OCI-LY1 (cell line): ENCODE measurements at regions not wholly inside any gene's neighbourhood (a gene's known extent, or its start where the extent isn't known, plus 50 kb on each side); places are given as distances from the start of the nearest gene placed in this dataset.

Experiments used
- CTCF ChIP-seq: fragments of 200-600 bp; sonication (generic), shearing (Covaris generic); IDR thresholded peaks from 2 replicates; pipeline ENCODE4 v1.5.1; 2017; ENCODE audit warnings: mild to moderate bottlenecking, antibody characterized with exemption, low read length, moderate library complexity, mixed read lengths
- EZH2 ChIP-seq: fragments of 200-600 bp; sonication (generic), shearing (Covaris generic); IDR thresholded peaks from 2 replicates; pipeline ENCODE4 v1.8.0; 2017; ENCODE audit warnings: borderline replicate concordance, mixed run types, mild to moderate bottlenecking, antibody characterized with exemption, low read length, moderate library complexity, mixed read lengths

GRCh38 chr12:60333461-60333860 is 737.6 kb downstream of the SLC16A7 start:
- TF ChIP-seq CTCF (no peak), EZH2 (no peak)
